Endothelial cell of umbilical vein (primary cell): ENCODE measurements at regions not wholly inside any gene's neighbourhood (a gene's known extent, or its start where the extent isn't known, plus 50 kb on each side); places are given as distances from the start of the nearest gene placed in this dataset.
"Not testable (repeated sequence)": the region's sequence is repeated elsewhere in the genome, so short reads cannot be mapped to it uniquely, and the experiment has no call there.

Source experiments
- BruUV-seq: library from RNA; stranded (reverse); fragments of 400-500 nt; replicated peaks from 2 replicates; lab custom pipeline; 2021; lab: Mats Ljungman, UMichigan
- CTCF ChIA-PET: fragments of 300-600, 350-600 bp; sonication (Branson Sonifier 250); formaldehyde crosslinking; loops from one replicate; lab custom pipeline; 2021; ENCODE audit warnings: antibody characterized with exemption, inconsistent platforms; lab: Charles Lee
- POLR2A ChIA-PET: fragments of 300-600, 350-600 bp; sonication (Branson Sonifier 250); formaldehyde crosslinking; loops from one replicate; lab custom pipeline; 2021; ENCODE audit warnings: antibody characterized with exemption, inconsistent platforms; lab: Charles Lee
- DNase-seq: peaks from one replicate; pipeline ENCODE4 v3.0.0-alpha.2; 2011; ENCODE audit warnings: low read depth, low spot score
- FAIRE-seq: peaks from 2 replicates; lab custom pipeline; 2011; peaks lifted over from hg19 to GRCh38; lab: Jason Lieb, UNC
- H2AFZ ChIP-seq: 2 replicates; pipeline ENCODE4 v1.6.0; 2012; ENCODE audit warnings: low read depth, low read length, control low read depth, inconsistent platforms
- H3K27ac ChIP-seq: 2 replicates; pipeline ENCODE4 v1.5.1; 2011; ENCODE audit warnings: low read depth, mild to moderate bottlenecking, control low read depth, low read length, moderate library complexity; ENCODE audit not compliant: insufficient read depth
- H3K27me3 ChIP-seq, 2 experiments: 2 replicates each; pipeline versions ENCODE4 v1.6.0 to v1.6.1; 2011; ENCODE audit warnings: low read length in 2 of 2, mixed read lengths in 1 of 2; ENCODE audit not compliant: control insufficient read depth in 2 of 2, insufficient read depth in 2 of 2
- H3K36me3 ChIP-seq, 2 experiments: 2 replicates in 1 of 2; 3 replicates in 1 of 2; pipeline ENCODE4 v1.5.1; 2011; ENCODE audit warnings: low read length in 2 of 2, mild to moderate bottlenecking in 1 of 2, moderate library complexity in 1 of 2; ENCODE audit not compliant: control insufficient read depth in 2 of 2, insufficient read depth in 2 of 2; ENCODE audit errors: extremely low read depth in 1 of 2
- H3K4me1 ChIP-seq: 3 replicates; pipeline ENCODE4 v1.5.1; 2011; ENCODE audit warnings: mild to moderate bottlenecking, low read length; ENCODE audit not compliant: control insufficient read depth, insufficient read depth; ENCODE audit errors: extremely low read depth
- H3K4me2 ChIP-seq: 2 replicates; pipeline ENCODE4 v1.6.1; 2011; ENCODE audit warnings: low read length, control low read depth, mixed read lengths; ENCODE audit not compliant: insufficient read depth
- H3K4me3 ChIP-seq, 3 experiments: fragments of 200-600 bp in 1 of 3; sonication (generic), shearing (Covaris generic) in 1 of 3; replicated peaks in 1 of 3; 2 replicates each; pipeline ENCODE4 v1.5.1; 2011 to 2016; ENCODE audit warnings: control low read depth in 3 of 3, low read length in 3 of 3, mild to moderate bottlenecking in 2 of 3, inconsistent platforms in 1 of 3, low read depth in 1 of 3, moderate library complexity in 1 of 3; ENCODE audit not compliant: insufficient read depth in 1 of 3
- H3K79me2 ChIP-seq: 2 replicates; pipeline ENCODE4 v1.6.0; 2012; ENCODE audit warnings: low read length, inconsistent platforms; ENCODE audit not compliant: control insufficient read depth, insufficient read depth
- H3K9ac ChIP-seq: replicated peaks from 2 replicates; pipeline ENCODE3; 2011; ENCODE audit warnings: low read length, control low read depth; ENCODE audit not compliant: insufficient read depth; ENCODE audit errors: extremely low read depth
- H3K9me1 ChIP-seq: replicated peaks from 3 replicates; pipeline ENCODE4 v1.6.0; 2011; ENCODE audit warnings: mild to moderate bottlenecking, low read length; ENCODE audit not compliant: control insufficient read depth, insufficient read depth; ENCODE audit errors: extremely low read depth
- H3K9me3 ChIP-seq: replicated peaks from 2 replicates; pipeline ENCODE4 v1.5.1; 2012; ENCODE audit warnings: low read length, inconsistent platforms; ENCODE audit not compliant: control insufficient read depth, insufficient read depth
- H4K20me1 ChIP-seq: replicated peaks from 2 replicates; pipeline ENCODE3; 2011; ENCODE audit warnings: mild to moderate bottlenecking, low read length; ENCODE audit not compliant: control insufficient read depth, insufficient read depth; ENCODE audit errors: extremely low read depth
- CTCF ChIP-seq, 2 donors: IDR thresholded peaks; 1 replicate in 1 of 2; 2 replicates in 1 of 2; pipeline ENCODE4 v1.5.1; 2011; ENCODE audit warnings: low read length in 2 of 2, mild to moderate bottlenecking in 2 of 2, moderate library complexity in 2 of 2, control low read depth in 1 of 2, inconsistent platforms in 1 of 2, low read depth in 1 of 2; ENCODE audit not compliant: insufficient read depth in 1 of 2; ENCODE audit errors: extremely low read depth in 1 of 2
- EZH2 ChIP-seq: IDR thresholded peaks from 2 replicates; pipeline ENCODE4 v1.6.1; 2012; ENCODE audit warnings: borderline replicate concordance, low read depth, mild to moderate bottlenecking, moderate library complexity, low read length, inconsistent platforms; ENCODE audit not compliant: severe bottlenecking
- FOS ChIP-seq: IDR thresholded peaks from 2 replicates; pipeline ENCODE4 v1.6.1; 2011; ENCODE audit warnings: mild to moderate bottlenecking, low read length, moderate library complexity, borderline replicate concordance; ENCODE audit not compliant: insufficient read depth
- GATA2 ChIP-seq: IDR thresholded peaks from 2 replicates; pipeline ENCODE4 v1.7.0; 2011; ENCODE audit warnings: low read depth, mild to moderate bottlenecking, moderate library complexity, mixed read lengths, low read length; ENCODE audit not compliant: insufficient read length, insufficient read depth
- JUN ChIP-seq: IDR thresholded peaks from 2 replicates; pipeline ENCODE4 v1.6.1; 2011; ENCODE audit warnings: borderline replicate concordance, low read depth; ENCODE audit not compliant: insufficient read length, insufficient read depth
- MAX ChIP-seq: IDR thresholded peaks from 2 replicates; pipeline ENCODE4 v1.6.1; 2011; ENCODE audit not compliant: insufficient read depth, insufficient read length
- MYC ChIP-seq: IDR thresholded peaks from one replicate; pipeline ENCODE4 v1.6.1; 2011; ENCODE audit warnings: mild to moderate bottlenecking, low read depth, low read length
- POLR2A ChIP-seq: IDR thresholded peaks from 2 replicates; pipeline ENCODE4 v1.6.1; 2012; ENCODE audit warnings: low read depth, mild to moderate bottlenecking, control low read depth, low read length
- POLR2AphosphoS5 ChIP-seq: IDR thresholded peaks from 2 replicates; pipeline ENCODE4 v1.6.1; 2012; ENCODE audit warnings: low read depth, mild to moderate bottlenecking, control low read depth, low read length, moderate library complexity; ENCODE audit not compliant: insufficient read depth
- dilution Hi-C: fragments of 300-500 bp; cut with MboI; formaldehyde crosslinking; loops from one replicate; pipeline ENCODE4 v1.15.0; 2019; ENCODE audit warnings: low sequenced_read_pairs; ENCODE audit not compliant: extremely low pct_ligation_motif_present
- intact Hi-C: fragments of 100-400 bp; cut with micrococcal nuclease; formaldehyde crosslinking; loops from one replicate; pipeline ENCODE4 v1.10.0; 2022

GRCh38 chr4:28075401-28075956 is 1214.8 kb downstream of the STIM2 start:
- Histone ChIP-seq H3K9me3 (no peaks in the 10 kb centered on the region), H3K4me1 (no peaks in the 10 kb centered on the region), H3K9me1 (no peaks in the 10 kb centered on the region), H2AFZ (no peak overlapping the region), H3K27ac (no peak overlapping the region), H3K4me3 (no peak overlapping the region), H3K4me2 (no peak overlapping the region), H4K20me1 (no peaks in the 10 kb centered on the region), H3K27me3 (no peaks in the 10 kb centered on the region), H3K36me3 (no peaks in the 10 kb centered on the region), H3K9ac (no peak overlapping the region), H3K79me2 (no peaks in the 10 kb centered on the region)
- intact Hi-C loops (no loop called here), dilution Hi-C loops (no loop called here)
- POLR2A ChIA-PET: no interaction called here
- DNase-seq (no peak), FAIRE-seq (no peak)
- CTCF ChIA-PET: no interaction called here
- no peak for TF ChIP-seq MYC
- no peak for TF ChIP-seq EZH2
- TF ChIP-seq POLR2A: no peak
- no peak for TF ChIP-seq JUN
- TF ChIP-seq CTCF (IDR thresholded peaks at IDR 0.05; ENCODE audit: extremely low read depth in 1 of 2, insufficient read depth in 1 of 2, low read depth in 1 of 2, low read length in 2 of 2): no peak
- TF ChIP-seq POLR2AphosphoS5: no peak
- no peak for TF ChIP-seq GATA2
- no peak for TF ChIP-seq FOS
- no peak for TF ChIP-seq MAX
- BruUV-seq: no TSS peak

GRCh38 chr4:28077203-28077602 is 1216.6 kb downstream of the STIM2 start:
- H3K36me3 ChIP-seq, POLR2A ChIA-PET, FAIRE-seq, H3K27ac ChIP-seq, CTCF ChIA-PET, H2AFZ ChIP-seq, H4K20me1 ChIP-seq, DNase-seq, dilution Hi-C loops, H3K4me1 ChIP-seq, intact Hi-C loops, H3K4me3 ChIP-seq, H3K27me3 ChIP-seq, H3K4me2 ChIP-seq, H3K79me2 ChIP-seq, BruUV-seq, H3K9ac ChIP-seq, H3K9me1 ChIP-seq, H3K9me3 ChIP-seq: not testable (repeated sequence)
